SK-N-SH (cell line): ENCODE measurements at regions not wholly inside any gene's neighbourhood (a gene's known extent, or its start where the extent isn't known, plus 50 kb on each side); places are given as distances from the start of the nearest gene placed in this dataset.

Experiments used
- CTCF ChIA-PET: fragments of 300-600, 350-600 bp; formaldehyde crosslinking; extraction: SDS; loops from one replicate; lab custom pipeline; 2021; lab: Yijun Ruan, JAX
- POLR2A ChIA-PET: fragments of 350-600 bp; sonication (Branson Sonifier 250); formaldehyde crosslinking; extraction: SDS; loops from one replicate; lab custom pipeline; 2020; ENCODE audit warnings: antibody characterized with exemption, inconsistent platforms; lab: Yijun Ruan, JAX
- DNase-seq: peaks from one replicate; pipeline ENCODE4 v3.0.0; 2012
- H2AFZ ChIP-seq: fragments of 200-600 bp; sonication (generic); 2 replicates; pipeline ENCODE4 v1.8.1; 2016; ENCODE audit warnings: antibody characterized with exemption, mild to moderate bottlenecking, low read depth
- H3F3A ChIP-seq: fragments of 200-600 bp; sonication (generic); replicated peaks from 2 replicates; pipeline ENCODE3; 2016; ENCODE audit warnings: antibody characterized with exemption, mild to moderate bottlenecking; ENCODE audit not compliant: insufficient read depth
- H3K27ac ChIP-seq, 2 experiments: fragments of 200-500 bp in 1 of 2; fragments of 200-600 bp in 1 of 2; sonication (Bioruptor generic) in 1 of 2; sonication (generic), shearing (Covaris generic) in 1 of 2; 2 replicates each; pipeline versions ENCODE4 v1.5.1 to v1.6.1; 2014 to 2016; ENCODE audit warnings: low read depth in 2 of 2, inconsistent platforms in 1 of 2, low read length in 1 of 2, mild to moderate bottlenecking in 1 of 2, mixed read lengths in 1 of 2
- H3K27me3 ChIP-seq: fragments of 200-600 bp; sonication (generic), shearing (Covaris generic); 2 replicates; pipeline ENCODE4 v1.6.1; 2016; ENCODE audit warnings: mixed run types; ENCODE audit not compliant: insufficient read depth
- H3K36me3 ChIP-seq, 2 experiments: fragments of 200-500 bp in 1 of 2; fragments of 200-600 bp in 1 of 2; sonication (Bioruptor generic) in 1 of 2; sonication (generic) in 1 of 2; replicated peaks in 1 of 2; 2 replicates each; pipeline versions ENCODE3 to v1.5.1; 2014 to 2016; ENCODE audit warnings: low read length in 1 of 2, mild to moderate bottlenecking in 1 of 2; ENCODE audit not compliant: insufficient read depth in 2 of 2, control insufficient read depth in 1 of 2
- H3K4me1 ChIP-seq, 2 experiments: fragments of 200-500 bp in 1 of 2; fragments of 200-600 bp in 1 of 2; sonication (Bioruptor generic) in 1 of 2; sonication (generic), shearing (Covaris generic) in 1 of 2; 2 replicates each; pipeline versions ENCODE4 v1.5.1 to v1.6.1; 2014 to 2016; ENCODE audit warnings: low read depth in 1 of 2, low read length in 1 of 2, mixed run types in 1 of 2; ENCODE audit not compliant: insufficient read depth in 2 of 2, control insufficient read depth in 1 of 2
- H3K4me2 ChIP-seq: fragments of 200-600 bp; sonication (generic), shearing (Covaris generic); 2 replicates; pipeline ENCODE4 v1.6.1; 2017; ENCODE audit warnings: mixed run types
- H3K4me3 ChIP-seq, 2 experiments: fragments of 200-500 bp in 1 of 2; fragments of 200-600 bp in 1 of 2; sonication (Bioruptor generic) in 1 of 2; sonication (generic), shearing (Covaris generic) in 1 of 2; 2 replicates each; pipeline versions ENCODE4 v1.5.1 to v1.8.1; 2014 to 2016; ENCODE audit warnings: low read depth in 2 of 2, inconsistent platforms in 1 of 2, low read length in 1 of 2, mild to moderate bottlenecking in 1 of 2, mixed read lengths in 1 of 2, moderate library complexity in 1 of 2
- H3K79me2 ChIP-seq: fragments of 200-600 bp; sonication (generic); 2 replicates; pipeline ENCODE4 v1.8.1; 2017; ENCODE audit warnings: mild to moderate bottlenecking; ENCODE audit not compliant: insufficient read depth
- H3K9ac ChIP-seq: fragments of 200-600 bp; sonication (generic); 2 replicates; pipeline ENCODE4 v1.6.1; 2017; ENCODE audit warnings: mixed run types
- H3K9me2 ChIP-seq: fragments of 200-600 bp; sonication (generic); 2 replicates; pipeline ENCODE4 v1.6.1; 2017; ENCODE audit warnings: mixed run types
- H3K9me3 ChIP-seq: fragments of 200-600 bp; sonication (generic); 2 replicates; pipeline ENCODE4 v1.6.1; 2017; ENCODE audit warnings: mixed run types, mild to moderate bottlenecking, moderate library complexity
- H4K20me1 ChIP-seq: fragments of 200-600 bp; sonication (generic); 2 replicates; pipeline ENCODE4 v1.6.1; 2017; ENCODE audit warnings: mild to moderate bottlenecking, mixed run types; ENCODE audit not compliant: insufficient read depth
- CHD2 ChIP-seq: fragments of 150-350 bp; IDR thresholded peaks from 2 replicates; pipeline ENCODE4 v1.6.1; 2018; ENCODE audit warnings: low read length; ENCODE audit not compliant: partially characterized antibody
- FOXJ3 ChIP-seq: sonication (generic); formaldehyde crosslinking; IDR thresholded peaks from 2 replicates; pipeline ENCODE4 v1.5.1; 2020; ENCODE audit warnings: mild to moderate bottlenecking, missing genetic modification reagents
- FOXM1 ChIP-seq: IDR thresholded peaks from 2 replicates; pipeline ENCODE4 v1.4.0; 2012; ENCODE audit warnings: low read depth, mild to moderate bottlenecking
- GABPA ChIP-seq: IDR thresholded peaks from 2 replicates; pipeline ENCODE4 v1.4.0; 2012; ENCODE audit warnings: low read depth, mild to moderate bottlenecking
- GATA2 ChIP-seq: sonication (generic); formaldehyde crosslinking; IDR thresholded peaks from 2 replicates; pipeline ENCODE4 v1.5.0; 2020; ENCODE audit warnings: mild to moderate bottlenecking, missing genetic modification reagents
- JUND ChIP-seq: IDR thresholded peaks from 2 replicates; pipeline ENCODE4 v1.4.0; 2012
- MAX ChIP-seq: IDR thresholded peaks from 2 replicates; pipeline ENCODE4 v1.4.0; 2012; ENCODE audit warnings: low read depth
- MXI1 ChIP-seq: IDR thresholded peaks from 2 replicates; pipeline ENCODE4 v1.6.1; 2012; ENCODE audit warnings: mild to moderate bottlenecking, low read depth, low read length, improper control_type of control experiment
- NRF1 ChIP-seq: IDR thresholded peaks from 2 replicates; pipeline ENCODE4 v1.6.1; 2012; ENCODE audit warnings: low read depth, mild to moderate bottlenecking, low read length
- PBX3 ChIP-seq: IDR thresholded peaks from 2 replicates; pipeline ENCODE4; 2012
- POLR2AphosphoS5 ChIP-seq: IDR thresholded peaks from 2 replicates; pipeline ENCODE4 v1.6.1; 2012; ENCODE audit warnings: low read depth, low read length
- RCOR1 ChIP-seq: fragments of 150-350 bp; IDR thresholded peaks from 2 replicates; pipeline ENCODE4 v1.6.1; 2017; ENCODE audit warnings: antibody characterized with exemption, low read length
- RFX5 ChIP-seq: IDR thresholded peaks from 2 replicates; pipeline ENCODE4 v1.6.1; 2012; ENCODE audit warnings: mild to moderate bottlenecking, improper control_type of control experiment, low read length
- RXRA ChIP-seq: IDR thresholded peaks from 2 replicates; pipeline ENCODE4 v1.4.0; 2012; ENCODE audit warnings: low read depth, mild to moderate bottlenecking, borderline replicate concordance
- SIN3A ChIP-seq: IDR thresholded peaks from 2 replicates; pipeline ENCODE4 v1.6.1; 2012; ENCODE audit warnings: low read depth, mild to moderate bottlenecking, low read length, moderate library complexity, borderline replicate concordance
- SMC3 ChIP-seq: IDR thresholded peaks from 2 replicates; pipeline ENCODE4 v1.6.1; 2012; ENCODE audit warnings: low read depth, low read length, improper control_type of control experiment
- ZBTB33 ChIP-seq: IDR thresholded peaks from 2 replicates; pipeline ENCODE4 v1.4.0; 2012; ENCODE audit warnings: low read depth, borderline replicate concordance
- WGBS: methylation state at CpG from one replicate; pipeline ENCODE4 v1.1.6; 2017; ENCODE audit warnings: low lambda C conversion rate; 5-methylcytosine and 5-hydroxymethylcytosine counted together

GRCh38 chr2:196586511-196586991, 53.0 kb upstream of the CCDC150 start (continued):
- TF ChIP-seq RXRA = no peak
- TF ChIP-seq CHD2 = no peak
- no peak for TF ChIP-seq FOXM1
- TF ChIP-seq PBX3 = peak; percentile 46; the same call in 1 of the 2 replicates
- no peak for TF ChIP-seq RCOR1
- no peak for TF ChIP-seq GATA2 (CRISPR knock-in tag)
- no peak for TF ChIP-seq NRF1
- TF ChIP-seq FOXJ3 = no peak
- peak; percentile 36; the same call in 1 of the 2 replicates for TF ChIP-seq JUND
- TF ChIP-seq SIN3A = no peak

- Histone ChIP-seq H3K27me3 (no peaks in the 10 kb centered on the region), H3K36me3 (no peaks in the 10 kb centered on the region)
- CTCF ChIA-PET = no interaction called here
- TF ChIP-seq POLR2AphosphoS5 (no peak), GABPA (no peak), RFX5 (no peak), GATA2 (CRISPR knock-in tag) (no peak), MXI1 (no peak), SMC3 (no peak), ZBTB33 (no peak), MAX (no peak)
- TF ChIP-seq, all 33 proteins: peak for 0
- POLR2A ChIA-PET = no interaction called here
- Histone ChIP-seq H3K4me1 (peaks cover 4 to 10% of the 10 kb centered on the region in 2 experiments; a peak in 3 of 4 replicates), H3K27ac (peak overlapping the region in 1 of 2 experiments; percentile 71; a peak in 2 of 4 replicates), H3K79me2 (peaks cover 4% of the 10 kb centered on the region), H3K9me3 (no peaks in the 10 kb centered on the region), H3K9me2 (no peaks in the 10 kb centered on the region), H4K20me1 (no peaks in the 10 kb centered on the region), H3K4me3 (no peak overlapping the region), H2AFZ (no peak overlapping the region), H3K9ac (no peak overlapping the region), H3F3A (peaks cover 17% of the 10 kb centered on the region), H3K4me2 (peak overlapping the region; percentile 59; the same call in 1 of the 2 replicates)
- no peak for DNase-seq
- WGBS = 91% methylated on average over 3 of the region's 3 CpGs
Measured at GRCh38 chr2:196587056-196587455, 52.5 kb upstream of the CCDC150 start.
